Thyroid gland (tissue), 4 donors: ENCODE measurements at regions not wholly inside any gene's neighbourhood (a gene's known extent, or its start where the extent isn't known, plus 50 kb on each side); places are given as distances from the start of the nearest gene placed in this dataset.

Experiments used
- CTCF ChIP-seq, 6 experiments: fragments of 200-600 bp in 3 of 6; fragments of 450-650 bp in 3 of 6; sonication (generic) in 3 of 6; IDR thresholded peaks; one replicate each; pipeline ENCODE4 v1.5.1; 2016 to 2019; ENCODE audit warnings: antibody characterized with exemption in 6 of 6, mild to moderate bottlenecking in 2 of 6, inconsistent platforms in 1 of 6, moderate library complexity in 1 of 6
- POLR2A ChIP-seq, 2 donors: fragments of 450-650 bp; IDR thresholded peaks; one replicate each; pipeline ENCODE4 v1.6.1; 2017; ENCODE audit warnings: antibody characterized with exemption in 2 of 2, mild to moderate bottlenecking in 2 of 2, moderate library complexity in 1 of 2

DNA sequence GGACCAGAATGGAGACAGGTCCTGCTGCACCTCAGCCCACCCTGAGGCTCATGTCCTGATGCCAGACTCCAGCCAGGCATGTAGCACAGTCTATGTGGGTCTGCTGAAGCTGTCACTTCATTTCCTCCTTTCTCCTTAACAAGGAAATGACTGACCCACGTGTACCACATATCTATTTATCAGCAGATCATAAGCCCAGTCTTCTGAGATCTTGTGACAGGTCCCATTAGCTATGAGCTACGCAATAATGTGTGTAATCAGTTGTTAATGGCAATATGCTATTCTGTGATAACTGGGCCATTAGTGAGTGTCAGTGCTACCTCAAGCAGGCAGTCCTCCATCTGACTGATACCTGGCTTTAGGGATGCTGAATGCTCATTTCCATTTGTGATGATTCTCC lies 615.3 kb downstream of the BCL11A start:
- TF ChIP-seq CTCF (IDR thresholded peaks at IDR 0.05) (no peak), POLR2A (IDR thresholded peaks at IDR 0.05) (no peak)
